AG09319 (cell line): ENCODE measurements at regions not wholly inside any gene's neighbourhood (a gene's known extent, or its start where the extent isn't known, plus 50 kb on each side); places are given as distances from the start of the nearest gene placed in this dataset.

Experiments used
- DNase-seq: peaks from one replicate; pipeline ENCODE4 v3.0.0-alpha.2; 2010; ENCODE audit warnings: low read depth; ENCODE audit errors: extremely low read depth
- CTCF ChIP-seq: IDR thresholded peaks from 2 replicates; pipeline ENCODE4 v1.5.1; 2011; ENCODE audit warnings: low read depth, mild to moderate bottlenecking, inconsistent platforms, low read length, moderate library complexity

GRCh38 chr7:45402480-45403218 lies 171.5 kb upstream of the ADCY1 start:
- DNase-seq: peak; percentile 54
- no peak for TF ChIP-seq CTCF

- DNase-seq: no peak
- TF ChIP-seq CTCF: no peak
These were observed 169.5 kb upstream of the ADCY1 start for GRCh38 chr7:45404622-45405021.

- no peak; the same call in none of the 2 replicates for TF ChIP-seq CTCF
- DNase-seq: no peak
These were observed 166.3 kb upstream of the ADCY1 start for GRCh38 chr7:45407730-45408408.

- no peak for TF ChIP-seq CTCF
- DNase-seq: no peak
These were observed 165.8 kb upstream of the ADCY1 start for GRCh38 chr7:45408409-45408737.

GRCh38 chr7:45410893-45411292 lies 163.3 kb upstream of the ADCY1 start:
- no peak for TF ChIP-seq CTCF
- DNase-seq: no peak

- DNase-seq: no peak
- TF ChIP-seq CTCF: no peak
These were observed 160.7 kb upstream of the ADCY1 start for GRCh38 chr7:45413419-45413818.

GRCh38 chr7:45414226-45414625 lies 159.9 kb upstream of the ADCY1 start:
- DNase-seq: no peak
- no peak for TF ChIP-seq CTCF
